ENCODE measurements at regions not wholly inside any gene's neighbourhood (a gene's known extent, or its start where the extent isn't known, plus 50 kb on each side); places are given as distances from the start of the nearest gene placed in this dataset.

GRCh38 chr6:114785235-114786127, 442.7 kb upstream of the HS3ST5 start:
- Histone ChIP-seq H3K27me3 (ENCODE audit: insufficient read depth, low read length) (no peaks in the 10 kb centered on the region), H2BK5ac (ENCODE audit: low read depth, low read length, poor library complexity) (no peak overlapping the region), H4K8ac (ENCODE audit: low read depth, low read length) (no peak overlapping the region), H4K12ac (ENCODE audit: low read depth, low read length) (no peak overlapping the region), H3K79me1 (ENCODE audit: low read length) (no peaks in the 10 kb centered on the region), H3K14ac (ENCODE audit: low read length) (no peak overlapping the region), H2AK5ac (ENCODE audit: low read length) (no peak overlapping the region), H2AFZ (ENCODE audit: insufficient read depth, low read length, poor library complexity) (no peak overlapping the region), H4K91ac (ENCODE audit: low read depth, low read length) (no peak overlapping the region), H3K4me2 (ENCODE audit: low read length) (no peak overlapping the region), H3K4me1 (ENCODE audit: control insufficient read depth in 1 of 2, insufficient read depth in 2 of 2, low read length in 2 of 2) (no peaks in the 10 kb centered on the region), H3K9me3 (ENCODE audit: insufficient read depth, low read depth, low read length) (no peaks in the 10 kb centered on the region), H3K79me2 (ENCODE audit: control insufficient read depth, insufficient read depth, low read length, poor library complexity) (no peaks in the 10 kb centered on the region), H3K27ac (ENCODE audit: low read depth, low read length) (no peak overlapping the region), H3K4me3 (ENCODE audit: low read depth, low read length) (no peak overlapping the region), H3K9ac (ENCODE audit: low read length) (no peak overlapping the region), H3K4ac (ENCODE audit: low read depth, low read length) (no peak overlapping the region), H2BK12ac (ENCODE audit: low read length) (no peak overlapping the region), H3K18ac (ENCODE audit: low read length) (no peak overlapping the region), H3K23ac (ENCODE audit: low read length) (no peak overlapping the region), H3K36me3 (ENCODE audit: control insufficient read depth in 1 of 2, insufficient read depth in 2 of 2, low read length in 2 of 2) (no peaks in the 10 kb centered on the region), H2BK120ac (ENCODE audit: insufficient read depth, low read length, poor library complexity) (no peak overlapping the region)
- no CpG with 5 or more reads among the region's 1 CpG for WGBS (ENCODE audit: extremely low coverage, insufficient coverage, insufficient read length)
- no peak for DNase-seq

- Histone ChIP-seq H3K4me1 (ENCODE audit: control insufficient read depth in 1 of 2, insufficient read depth in 2 of 2, low read length in 2 of 2) (no peaks in the 10 kb centered on the region), H3K9me3 (ENCODE audit: insufficient read depth, low read depth, low read length) (no peaks in the 10 kb centered on the region), H3K27ac (ENCODE audit: low read depth, low read length) (no peak overlapping the region), H3K36me3 (ENCODE audit: control insufficient read depth in 1 of 2, insufficient read depth in 2 of 2, low read length in 2 of 2) (no peaks in the 10 kb centered on the region), H2BK12ac (ENCODE audit: low read length) (no peak overlapping the region), H3K23ac (ENCODE audit: low read length) (no peak overlapping the region), H3K14ac (ENCODE audit: low read length) (no peak overlapping the region), H2BK5ac (ENCODE audit: low read depth, low read length, poor library complexity) (no peak overlapping the region), H2AK5ac (ENCODE audit: low read length) (no peak overlapping the region), H3K4me3 (ENCODE audit: low read depth, low read length) (no peak overlapping the region), H2BK120ac (ENCODE audit: insufficient read depth, low read length, poor library complexity) (no peak overlapping the region), H3K18ac (ENCODE audit: low read length) (no peak overlapping the region), H3K27me3 (ENCODE audit: insufficient read depth, low read length) (no peaks in the 10 kb centered on the region), H3K9ac (ENCODE audit: low read length) (no peak overlapping the region), H3K79me2 (ENCODE audit: control insufficient read depth, insufficient read depth, low read length, poor library complexity) (no peaks in the 10 kb centered on the region), H4K12ac (ENCODE audit: low read depth, low read length) (no peak overlapping the region), H3K4ac (ENCODE audit: low read depth, low read length) (no peak overlapping the region), H3K79me1 (ENCODE audit: low read length) (no peaks in the 10 kb centered on the region), H4K8ac (ENCODE audit: low read depth, low read length) (no peak overlapping the region), H2AFZ (ENCODE audit: insufficient read depth, low read length, poor library complexity) (no peak overlapping the region), H3K4me2 (ENCODE audit: low read length) (no peak overlapping the region), H4K91ac (ENCODE audit: low read depth, low read length) (no peak overlapping the region)
- no peak for DNase-seq
- no CpG with 5 or more reads among the region's 3 CpGs for WGBS (ENCODE audit: extremely low coverage, insufficient coverage, insufficient read length)
Observed at GRCh38 chr6:114783783-114784182, 441.0 kb upstream of the HS3ST5 start.

- H3K79me1 ChIP-seq (ENCODE audit: low read length) = no peaks in the 10 kb centered on the region
- peak in 1 of 2 donors; percentile 67 for DNase-seq
- no peaks in the 10 kb centered on the region for H3K36me3 ChIP-seq (ENCODE audit: control insufficient read depth in 1 of 2, insufficient read depth in 2 of 2, low read length in 2 of 2)
- H3K23ac ChIP-seq (ENCODE audit: low read length) = no peak overlapping the region
- H3K27me3 ChIP-seq (ENCODE audit: insufficient read depth, low read length) = no peaks in the 10 kb centered on the region
- H2BK120ac ChIP-seq (ENCODE audit: insufficient read depth, low read length, poor library complexity) = no peak overlapping the region
- no peaks in the 10 kb centered on the region for H3K79me2 ChIP-seq (ENCODE audit: control insufficient read depth, insufficient read depth, low read length, poor library complexity)
- no peaks in the 10 kb centered on the region for H3K4me1 ChIP-seq (ENCODE audit: control insufficient read depth in 1 of 2, insufficient read depth in 2 of 2, low read length in 2 of 2)
- H3K4me2 ChIP-seq (ENCODE audit: low read length) = no peak overlapping the region
- H4K8ac ChIP-seq (ENCODE audit: low read depth, low read length) = no peak overlapping the region
- no peak overlapping the region for H2BK12ac ChIP-seq (ENCODE audit: low read length)
- no peak overlapping the region for H3K18ac ChIP-seq (ENCODE audit: low read length)
- no peak overlapping the region for H4K91ac ChIP-seq (ENCODE audit: low read depth, low read length)
- no peak overlapping the region for H2AK5ac ChIP-seq (ENCODE audit: low read length)
- H3K4ac ChIP-seq (ENCODE audit: low read depth, low read length) = no peak overlapping the region
- H3K9me3 ChIP-seq (ENCODE audit: insufficient read depth, low read depth, low read length) = no peaks in the 10 kb centered on the region
- no peak overlapping the region for H3K9ac ChIP-seq (ENCODE audit: low read length)
- no peak overlapping the region for H3K27ac ChIP-seq (ENCODE audit: low read depth, low read length)
- no peak overlapping the region for H2BK5ac ChIP-seq (ENCODE audit: low read depth, low read length, poor library complexity)
- no peak overlapping the region for H2AFZ ChIP-seq (ENCODE audit: insufficient read depth, low read length, poor library complexity)
- no peak overlapping the region for H4K12ac ChIP-seq (ENCODE audit: low read depth, low read length)
- H3K4me3 ChIP-seq (ENCODE audit: low read depth, low read length) = no peak overlapping the region
- no peak overlapping the region for H3K14ac ChIP-seq (ENCODE audit: low read length)
Observed at GRCh38 chr6:114783083-114783482, 440.3 kb upstream of the HS3ST5 start.

- no CpG with 5 or more reads among the region's 2 CpGs for WGBS (ENCODE audit: extremely low coverage, insufficient coverage, insufficient read length)
- DNase-seq = no peak
- no peak overlapping the region for H4K12ac ChIP-seq (ENCODE audit: low read depth, low read length)
Observed at GRCh38 chr6:114764866-114765265, 422.0 kb upstream of the HS3ST5 start.

More at GRCh38 chr6:114764866-114765265, 422.0 kb upstream of the HS3ST5 start:
- Histone ChIP-seq H3K9ac (ENCODE audit: low read length) (no peak overlapping the region), H3K14ac (ENCODE audit: low read length) (no peak overlapping the region), H2BK120ac (ENCODE audit: insufficient read depth, low read length, poor library complexity) (no peak overlapping the region), H3K23ac (ENCODE audit: low read length) (no peak overlapping the region), H4K8ac (ENCODE audit: low read depth, low read length) (no peak overlapping the region), H3K4me3 (ENCODE audit: low read depth, low read length) (no peak overlapping the region), H4K91ac (ENCODE audit: low read depth, low read length) (no peak overlapping the region), H2AFZ (ENCODE audit: insufficient read depth, low read length, poor library complexity) (no peak overlapping the region), H3K4ac (ENCODE audit: low read depth, low read length) (no peak overlapping the region), H3K79me1 (ENCODE audit: low read length) (no peaks in the 10 kb centered on the region), H3K27me3 (ENCODE audit: insufficient read depth, low read length) (no peaks in the 10 kb centered on the region), H3K18ac (ENCODE audit: low read length) (no peak overlapping the region), H3K9me3 (ENCODE audit: insufficient read depth, low read depth, low read length) (no peaks in the 10 kb centered on the region), H3K79me2 (ENCODE audit: control insufficient read depth, insufficient read depth, low read length, poor library complexity) (no peaks in the 10 kb centered on the region), H2BK12ac (ENCODE audit: low read length) (no peak overlapping the region), H2BK5ac (ENCODE audit: low read depth, low read length, poor library complexity) (no peak overlapping the region), H3K4me2 (ENCODE audit: low read length) (no peak overlapping the region), H2AK5ac (ENCODE audit: low read length) (no peak overlapping the region), H3K36me3 (ENCODE audit: control insufficient read depth in 1 of 2, insufficient read depth in 2 of 2, low read length in 2 of 2) (no peaks in the 10 kb centered on the region), H3K4me1 (ENCODE audit: control insufficient read depth in 1 of 2, insufficient read depth in 2 of 2, low read length in 2 of 2) (no peaks in the 10 kb centered on the region), H3K27ac (ENCODE audit: low read depth, low read length) (no peak overlapping the region)
